Head of caudate nucleus (tissue), 42 donors: ENCODE measurements at regions not wholly inside any gene's neighbourhood (a gene's known extent, or its start where the extent isn't known, plus 50 kb on each side); places are given as distances from the start of the nearest gene placed in this dataset.

ENCODE experiments used
- DNase-seq, 42 donors: peaks; one replicate each; pipeline versions ENCODE4 v3.0.0 to v3.0.0-alpha.2; 2020 to 2021; ENCODE audit warnings: mixed read lengths in 7 of 42
- intact Hi-C: fragments of 100-400 bp; cut with DNase I; formaldehyde crosslinking; loops from one replicate; pipeline ENCODE4 v1.15.0; 2022

DNA sequence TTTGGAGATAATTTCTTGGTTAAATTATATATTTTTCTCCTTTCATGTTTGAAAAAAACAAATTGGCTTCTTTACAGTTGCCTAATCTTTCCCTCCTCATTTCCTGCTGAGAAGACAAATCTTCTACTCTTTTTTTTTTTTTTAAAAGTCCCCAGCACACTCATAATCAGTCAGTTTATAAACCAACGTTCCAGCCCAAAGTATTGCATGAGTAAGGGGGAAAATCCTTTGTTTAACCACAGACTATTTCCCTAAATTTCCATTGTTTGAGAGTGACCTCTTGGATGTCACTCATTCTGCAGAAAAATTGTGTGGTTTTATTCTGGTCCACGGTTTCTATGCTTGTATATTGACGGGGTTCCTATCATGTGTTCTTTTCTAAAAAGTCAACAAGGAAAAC lies 55.1 kb upstream of the TLR4 start:
- intact Hi-C loops, result loop anchor here (10.0 kb wide), 1 partner anchor 126 kb away; no protein-coding TSS in a partner anchor
- no peak for DNase-seq

DNA sequence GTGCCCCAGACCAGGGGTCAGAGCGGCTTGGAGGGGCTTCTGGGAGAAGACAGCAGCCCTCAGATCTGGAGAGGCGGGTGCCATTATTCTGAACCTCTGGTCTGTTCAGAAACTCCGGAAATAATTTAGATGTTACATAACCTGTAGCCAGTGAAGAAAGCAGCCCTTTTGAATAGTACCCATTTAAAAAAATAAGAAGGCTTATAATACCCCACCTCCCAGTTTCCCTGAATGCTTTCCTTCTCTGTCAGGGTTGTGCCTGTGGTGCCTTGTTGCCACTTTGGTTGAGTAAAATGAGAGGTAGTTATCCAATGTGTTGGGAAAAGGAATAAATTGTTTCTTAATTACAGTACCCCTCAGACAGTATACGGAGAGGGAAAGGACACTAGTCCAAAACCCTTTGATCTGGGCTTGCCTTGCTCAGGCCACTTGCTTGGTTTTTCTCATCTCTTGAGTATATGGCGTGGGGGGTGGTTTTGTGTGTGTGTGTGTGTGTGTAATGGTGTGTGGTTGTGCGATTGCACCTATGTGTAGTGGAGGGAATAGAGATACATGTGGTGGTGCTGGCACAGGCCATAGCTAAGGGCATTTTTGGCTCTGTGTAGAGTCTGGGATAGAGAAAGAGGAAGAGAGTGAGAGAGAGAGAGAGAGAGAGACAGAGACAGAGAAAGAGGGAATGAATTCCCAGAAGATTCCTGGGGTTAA lies 59.1 kb upstream of the TLR4 start:
- intact Hi-C loops, result loop anchor here (10.0 kb wide), 1 partner anchor 130 kb away; no protein-coding TSS in a partner anchor
- DNase-seq, result peak in 5 of 42 donors; percentile 13 to 31 (median 18)

DNA sequence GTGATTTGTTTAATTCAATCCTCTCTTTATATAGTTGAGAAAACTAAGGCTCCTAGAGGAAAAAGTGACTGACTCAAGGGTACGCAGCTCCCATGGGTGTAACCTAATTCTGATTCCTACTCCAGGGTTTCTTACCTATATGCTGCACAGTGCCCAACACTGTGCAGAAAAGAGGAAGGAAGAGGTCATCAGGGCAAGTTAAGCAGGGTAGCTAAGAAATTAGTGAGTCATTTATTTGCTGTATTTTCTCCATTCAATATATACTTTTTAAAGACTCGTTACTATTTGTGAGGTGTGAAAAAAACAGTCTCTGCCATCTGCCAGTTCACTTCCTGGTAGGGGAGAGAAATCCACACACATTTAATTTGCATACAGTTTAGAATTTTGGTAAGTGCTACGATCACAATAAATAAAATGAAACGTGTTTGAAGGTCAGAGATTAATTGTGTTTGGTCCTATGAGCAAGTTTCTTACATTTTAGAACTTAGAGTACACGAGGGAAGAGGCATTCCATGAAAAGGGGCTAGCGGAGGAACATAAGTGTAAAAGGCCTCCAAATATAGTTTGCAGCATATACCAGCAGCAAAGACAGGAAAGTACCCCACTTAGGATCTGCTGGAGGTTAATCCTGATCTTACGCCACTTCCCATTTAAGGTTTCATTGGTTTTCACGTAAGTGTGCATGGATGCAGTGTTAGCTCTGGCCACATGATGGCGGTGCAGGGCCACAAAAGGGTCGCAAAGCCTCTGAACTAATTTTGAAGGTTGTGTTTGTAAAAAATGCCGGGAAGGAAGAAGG lies 59.9 kb upstream of the TLR4 start:
- intact Hi-C loops, result loop anchor here (10.0 kb wide), 1 partner anchor 130 kb away; no protein-coding TSS in a partner anchor
- DNase-seq, result peak; percentile 56 to 94 (median 86)

DNA sequence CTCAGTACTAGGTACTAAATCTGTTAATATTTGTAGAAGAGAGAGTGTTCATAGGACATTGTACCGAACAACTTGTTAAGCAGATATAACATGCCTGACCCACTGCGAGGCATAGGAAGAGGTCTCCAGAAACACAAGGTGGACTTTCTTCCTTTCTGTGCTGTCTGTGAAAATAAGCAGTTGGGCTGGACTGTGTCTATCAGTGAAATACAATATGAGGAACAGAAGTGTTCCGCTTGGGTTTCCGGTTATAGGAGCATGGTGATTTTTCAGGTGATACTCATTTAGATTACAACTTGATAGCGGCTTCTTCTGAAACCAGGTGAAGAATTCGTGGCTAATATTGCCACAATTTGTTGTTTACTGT lies 60.9 kb upstream of the TLR4 start:
- intact Hi-C loops, result loop anchor here (10.0 kb wide), 1 partner anchor 132 kb away; no protein-coding TSS in a partner anchor

DNA sequence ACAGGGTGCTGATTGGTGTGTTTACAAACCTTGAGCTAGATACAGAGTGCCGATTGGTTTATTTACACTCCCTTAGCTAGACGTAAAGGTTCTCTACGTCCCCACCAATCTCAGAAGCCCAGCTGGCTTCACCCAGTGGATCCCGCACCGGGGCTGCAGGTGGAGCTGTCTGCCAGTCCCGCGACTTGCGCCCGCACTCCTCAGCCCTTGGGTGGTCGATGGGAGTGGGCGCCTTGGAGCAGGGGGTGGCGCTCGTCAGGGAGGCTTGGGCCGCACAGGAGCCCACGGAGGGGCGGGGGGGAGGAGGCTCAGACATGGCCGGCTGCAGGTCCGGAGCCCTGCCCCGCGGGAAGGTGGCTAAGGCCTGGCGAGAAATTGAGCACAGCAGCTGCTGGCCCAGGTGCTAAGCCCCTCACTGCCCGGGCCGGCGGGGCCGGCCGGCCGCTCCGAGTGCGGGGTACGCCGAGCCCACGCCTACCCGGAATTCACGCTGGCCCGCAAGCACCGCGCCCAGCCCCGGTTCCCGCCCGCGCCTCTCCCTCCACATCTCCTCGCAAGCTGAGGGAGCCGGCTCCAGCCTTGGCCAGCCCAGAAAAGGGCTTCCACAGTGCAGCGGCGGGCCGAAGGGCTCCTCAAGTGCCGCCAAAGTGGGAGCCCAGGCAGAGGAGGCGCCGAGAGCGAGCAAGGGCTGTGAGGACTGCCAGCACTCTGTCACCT lies 61.5 kb upstream of the TLR4 start:
- peak in 8 of 42 donors; percentile 17 to 49 (median 27) for DNase-seq
- intact Hi-C loops, result loop anchor here (10.0 kb wide), 1 partner anchor 132 kb away; no protein-coding TSS in a partner anchor

More for the DNA sequence above, 60.9 kb upstream of the TLR4 start:
- DNase-seq, result no peak

DNA sequence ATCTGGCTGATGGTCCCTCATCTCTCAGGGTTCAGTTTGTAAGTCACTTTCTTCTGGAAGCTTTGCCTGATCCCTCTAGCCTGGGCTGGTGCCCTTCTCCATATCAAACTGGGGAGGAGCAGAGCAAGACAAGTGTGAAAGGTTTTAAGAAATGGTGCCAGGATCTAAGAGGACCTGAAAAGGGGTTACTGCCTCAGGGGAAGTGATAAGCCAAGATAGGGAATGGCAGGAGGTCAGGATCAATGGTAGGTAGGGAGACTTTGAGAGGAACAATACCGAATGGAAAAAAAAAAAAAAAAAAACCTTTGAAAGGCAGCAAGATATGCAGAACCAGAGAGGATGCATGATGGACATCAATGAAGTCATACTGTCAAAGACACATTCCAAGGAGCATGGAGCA lies 67.5 kb upstream of the TLR4 start:
- DNase-seq, result no peak
- intact Hi-C loops, result no loop called here

DNA sequence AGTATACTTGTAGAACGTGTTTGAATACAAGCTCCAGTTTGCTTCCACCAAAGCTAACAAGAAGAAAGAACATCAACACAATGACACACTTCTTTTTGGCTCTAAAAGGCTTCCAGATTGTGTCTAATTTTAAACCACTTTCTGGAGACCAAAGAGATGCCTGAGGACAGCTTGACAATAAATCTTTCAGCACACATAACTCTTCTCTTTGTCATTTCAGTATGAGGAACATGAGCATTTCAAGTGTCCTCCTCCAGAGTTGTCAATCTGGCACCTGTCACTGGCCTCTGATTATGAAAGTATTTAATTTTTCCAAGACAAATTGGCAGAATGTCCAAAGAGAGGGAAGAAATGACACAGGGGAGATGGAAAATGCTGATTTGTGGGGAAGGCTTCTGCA lies 79.0 kb upstream of the TLR4 start:
- no peak for DNase-seq
- intact Hi-C loops, result no loop called here

DNA sequence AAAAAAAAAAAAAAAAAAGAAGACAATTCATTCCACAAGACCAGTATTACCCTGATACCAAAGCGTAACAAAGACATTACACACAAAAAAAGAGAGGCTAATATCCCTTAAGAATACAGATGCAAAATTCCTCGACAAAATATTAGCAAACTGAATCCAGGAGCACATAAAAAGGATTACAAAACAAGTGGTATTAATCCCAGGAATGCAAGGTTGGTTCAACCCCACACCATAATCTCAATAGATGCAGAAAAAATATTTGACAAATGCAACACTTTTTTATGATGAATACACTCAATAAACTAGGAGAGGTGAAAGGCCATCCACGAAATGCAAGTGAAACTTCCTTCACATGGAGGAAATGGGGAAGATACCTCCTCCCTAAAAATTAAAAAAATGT lies 80.1 kb upstream of the TLR4 start:
- intact Hi-C loops, result no loop called here
- DNase-seq, result no peak

DNA sequence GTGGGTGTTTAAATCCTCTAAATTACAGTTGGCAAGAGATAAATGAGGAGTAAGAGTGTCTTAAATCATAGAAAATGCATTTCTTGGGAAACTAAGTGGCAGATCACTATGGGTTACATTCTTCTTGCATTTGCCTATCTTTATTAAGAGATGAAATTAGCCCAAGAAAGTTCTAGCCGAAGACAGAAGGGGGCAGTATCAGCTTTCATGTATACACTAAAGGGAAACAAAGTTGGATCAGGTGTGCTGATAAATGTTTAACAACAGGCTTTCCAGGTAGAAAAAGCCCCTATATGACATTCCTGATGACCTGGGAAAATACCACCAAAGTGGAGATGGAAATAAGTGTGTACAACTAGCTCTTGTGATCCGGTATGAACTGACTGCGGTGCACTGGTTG lies 81.9 kb upstream of the TLR4 start:
- intact Hi-C loops, result no loop called here
- no peak for DNase-seq

DNA sequence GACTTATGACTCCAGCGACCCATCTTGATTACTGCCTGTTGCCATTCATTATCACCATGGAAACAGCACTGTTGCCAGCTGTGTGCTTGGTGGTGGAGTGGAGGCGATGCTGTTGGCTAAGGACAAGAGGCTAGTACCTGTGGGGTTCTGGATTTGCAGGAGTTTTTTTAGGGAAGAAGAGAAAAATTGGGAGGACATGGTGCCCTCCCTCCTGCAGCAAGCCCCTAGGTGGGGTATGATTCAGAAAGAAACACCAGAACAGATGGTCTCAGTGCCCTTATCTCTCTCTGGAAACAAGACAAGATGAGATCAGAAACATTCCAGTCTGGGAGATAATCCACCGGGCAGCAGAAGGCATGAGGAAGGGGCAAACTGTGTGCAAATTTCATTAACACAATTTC lies 87.8 kb upstream of the TLR4 start:
- no peak for DNase-seq
- intact Hi-C loops, result no loop called here

DNA sequence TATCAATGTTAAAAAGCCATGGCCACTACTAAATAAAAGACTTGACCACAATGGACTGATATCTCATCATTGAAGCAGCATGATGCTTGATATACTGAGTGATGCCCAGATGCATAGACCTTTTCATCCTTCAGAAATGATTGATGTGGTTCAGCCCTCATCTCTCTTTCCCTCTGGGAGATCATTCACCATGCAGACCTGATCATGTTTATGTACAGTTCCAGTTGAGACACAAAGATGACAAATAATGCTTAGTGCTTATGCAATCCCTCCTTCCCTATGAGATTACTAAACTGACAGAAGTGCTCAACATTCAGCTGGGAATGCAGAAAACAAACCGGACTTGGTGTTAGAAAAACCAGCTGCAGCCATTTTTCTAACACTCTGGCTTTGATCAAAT lies 91.9 kb upstream of the TLR4 start:
- no peak for DNase-seq

DNA sequence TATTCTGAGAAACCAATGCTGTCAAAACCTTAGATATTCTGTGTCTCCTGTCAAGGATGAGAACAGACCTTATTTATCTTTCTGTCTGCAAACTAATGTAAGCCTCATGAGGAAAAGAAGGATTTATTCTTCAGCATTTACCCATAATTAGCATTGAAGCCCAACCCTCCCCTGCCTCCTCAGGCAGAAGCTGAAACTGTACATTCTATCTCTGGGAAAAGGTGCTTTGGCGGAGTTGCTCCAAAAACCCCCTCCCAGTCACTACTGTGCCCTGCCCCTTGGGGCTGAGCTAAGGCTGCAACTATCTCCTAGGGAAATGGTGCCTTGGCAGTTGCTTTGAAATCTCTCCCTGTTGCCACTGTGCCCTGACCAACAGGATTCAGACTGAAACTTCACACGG lies 106.2 kb upstream of the TLR4 start:
- intact Hi-C loops, result no loop called here
- DNase-seq, result no peak

More for the DNA sequence above, 91.9 kb upstream of the TLR4 start:
- intact Hi-C loops, result no loop called here

DNA sequence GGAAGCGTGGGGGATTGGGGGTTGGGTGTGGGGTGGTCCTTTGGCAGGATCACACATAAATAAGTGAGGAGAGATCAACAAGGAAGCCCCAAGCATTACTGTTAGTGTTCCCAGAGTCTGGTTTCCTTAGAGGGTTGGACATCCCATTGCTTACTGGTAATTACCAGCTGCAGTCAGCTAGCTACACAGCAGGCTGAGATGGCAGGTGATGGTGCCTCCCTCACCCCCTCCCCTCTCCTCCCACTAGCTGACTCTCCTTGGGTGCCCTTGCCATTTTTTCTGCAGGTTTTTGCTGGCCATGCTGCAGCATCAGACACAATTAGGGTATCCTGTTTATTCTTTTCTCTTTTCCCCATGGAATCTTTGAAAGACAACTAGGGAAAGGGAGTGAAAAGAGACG lies 107.5 kb upstream of the TLR4 start:
- no peak for DNase-seq

DNA sequence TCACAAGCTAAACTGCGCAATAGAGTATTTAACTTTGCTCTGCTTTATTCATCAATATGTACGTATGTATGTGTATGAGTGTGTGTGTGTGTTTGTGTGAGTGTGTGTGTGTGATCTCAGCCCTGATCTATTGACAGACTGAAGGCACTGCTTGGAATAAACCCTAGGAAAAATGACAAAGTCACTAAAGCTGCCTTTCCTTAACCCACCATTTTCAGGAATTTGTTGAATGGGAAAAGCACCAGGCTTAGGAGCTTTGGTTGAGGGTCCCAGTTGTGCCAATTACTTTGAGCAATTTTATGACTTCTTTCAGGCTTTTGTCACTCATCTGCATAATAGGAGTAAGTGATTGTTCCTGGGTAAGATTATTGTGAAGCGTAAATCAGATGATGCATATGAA lies 108.6 kb upstream of the TLR4 start:
- DNase-seq, result no peak
- intact Hi-C loops, result no loop called here

More for the DNA sequence above, 107.5 kb upstream of the TLR4 start:
- intact Hi-C loops, result no loop called here

DNA sequence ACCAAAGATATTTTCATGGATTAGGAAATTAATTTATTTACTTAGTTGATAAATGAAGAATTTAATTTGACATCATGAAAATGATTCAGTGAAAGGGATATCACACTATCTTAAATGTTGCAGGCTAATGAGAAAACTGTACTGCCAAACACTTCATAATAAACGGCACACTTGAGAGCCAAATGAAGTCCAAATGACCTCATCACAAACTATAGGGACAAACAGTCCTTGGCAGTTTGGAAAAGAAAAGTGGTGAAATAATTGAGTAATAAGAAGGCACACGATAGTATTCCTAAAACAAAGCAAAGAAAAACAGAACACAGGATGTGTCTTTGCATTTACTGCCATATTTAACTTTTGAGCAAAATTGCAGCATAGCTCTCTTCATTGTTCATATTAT lies 116.9 kb upstream of the TLR4 start:
- DNase-seq, result no peak
- intact Hi-C loops, result no loop called here

DNA sequence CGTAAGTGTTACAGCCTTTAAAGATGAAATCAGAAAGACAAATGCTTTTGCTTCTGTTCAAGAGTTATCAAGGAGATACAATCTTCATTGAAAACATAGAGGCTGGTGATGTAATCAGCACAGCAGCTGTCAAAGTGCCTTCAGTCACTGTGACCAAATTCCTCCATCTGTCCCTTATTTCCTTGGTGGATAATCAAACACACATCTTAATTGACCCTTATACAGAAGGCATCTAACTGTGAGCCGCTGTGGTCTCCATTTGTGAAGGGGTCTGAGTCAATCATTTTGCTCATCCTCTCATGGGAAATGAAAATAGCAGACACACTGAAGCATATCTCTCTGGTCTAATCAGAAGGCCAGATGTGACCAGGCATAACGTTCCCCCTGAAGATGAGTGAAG lies 130.1 kb upstream of the TLR4 start:
- intact Hi-C loops, result no loop called here
- DNase-seq, result no peak

DNA sequence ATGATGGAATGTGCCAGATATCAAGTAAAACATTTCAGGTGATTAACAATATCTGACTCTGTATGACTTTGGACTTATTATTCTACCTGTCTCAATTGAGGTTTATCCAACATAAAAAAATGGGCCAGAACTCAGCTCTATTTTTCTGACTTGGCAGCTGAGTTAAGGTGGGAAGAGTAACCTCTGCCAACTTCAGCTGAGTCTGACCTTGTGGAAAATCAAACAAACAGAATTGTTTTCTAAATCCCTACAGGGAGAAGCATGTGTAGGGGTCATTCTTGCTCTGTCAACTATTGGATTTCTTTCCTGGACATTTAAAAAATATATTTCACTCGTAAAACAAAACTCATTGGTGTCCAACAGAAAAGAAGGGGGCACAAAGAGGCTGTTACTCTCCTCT lies 139.4 kb upstream of the TLR4 start:
- no peak for DNase-seq
- intact Hi-C loops, result no loop called here

DNA sequence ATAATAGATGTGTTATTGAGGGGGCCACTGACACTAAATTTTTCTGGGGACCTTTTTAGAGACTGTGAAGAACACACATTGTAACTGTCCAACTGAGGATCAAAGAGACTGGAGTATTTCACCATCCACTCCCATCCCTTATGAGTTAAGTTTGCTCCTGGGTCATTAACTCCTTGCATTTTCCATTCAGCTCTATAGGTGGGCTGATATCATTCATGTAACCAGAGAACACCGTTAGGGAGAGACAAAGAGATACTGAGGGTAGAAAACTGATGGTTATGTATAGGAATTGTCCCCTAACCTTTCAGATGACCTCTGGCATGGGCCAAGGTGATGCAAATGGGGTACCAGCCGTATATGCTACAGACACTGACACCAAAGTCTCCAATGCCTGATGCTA lies 142.4 kb upstream of the TLR4 start:
- intact Hi-C loops, result no loop called here

DNA sequence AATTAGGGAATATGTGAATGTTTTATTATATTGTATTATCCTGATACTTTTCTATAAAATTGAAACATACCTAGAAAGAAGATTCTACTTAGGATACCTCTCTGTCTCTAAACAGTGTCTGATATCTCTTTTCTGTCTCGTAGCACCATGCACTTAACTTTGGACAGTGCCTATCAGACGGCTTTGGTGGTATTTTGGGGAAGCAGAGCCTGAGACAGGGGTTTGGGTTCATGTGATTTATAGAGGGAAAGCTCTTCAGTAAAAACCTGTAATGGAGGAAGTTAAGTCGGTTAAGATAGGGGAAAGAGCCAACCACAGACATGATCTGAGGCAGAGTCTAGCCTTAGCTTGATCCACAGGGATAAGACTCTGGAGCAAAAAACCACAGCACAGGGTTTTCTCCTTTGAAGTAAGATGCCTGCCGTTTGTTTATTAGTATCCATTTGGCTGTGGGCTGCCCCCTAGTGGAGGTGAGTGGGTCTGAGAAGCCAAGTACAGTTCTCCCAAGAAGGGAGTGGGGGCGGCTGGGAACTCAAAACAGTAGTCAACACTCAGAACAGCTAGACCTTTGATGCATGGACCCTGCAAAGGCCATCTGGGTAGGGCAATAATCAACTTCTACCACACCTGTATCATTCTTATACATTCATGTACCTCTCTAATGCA lies 141.2 kb upstream of the ASTN2 start:
- intact Hi-C loops, result no loop called here
- DNase-seq, result peak; percentile 13 to 89 (median 66)

More for the DNA sequence above, 142.4 kb upstream of the TLR4 start:
- DNase-seq, result no peak
